ENCODE measurements at regions not wholly inside any gene's neighbourhood (a gene's known extent, or its start where the extent isn't known, plus 50 kb on each side); places are given as distances from the start of the nearest gene placed in this dataset.

DNA sequence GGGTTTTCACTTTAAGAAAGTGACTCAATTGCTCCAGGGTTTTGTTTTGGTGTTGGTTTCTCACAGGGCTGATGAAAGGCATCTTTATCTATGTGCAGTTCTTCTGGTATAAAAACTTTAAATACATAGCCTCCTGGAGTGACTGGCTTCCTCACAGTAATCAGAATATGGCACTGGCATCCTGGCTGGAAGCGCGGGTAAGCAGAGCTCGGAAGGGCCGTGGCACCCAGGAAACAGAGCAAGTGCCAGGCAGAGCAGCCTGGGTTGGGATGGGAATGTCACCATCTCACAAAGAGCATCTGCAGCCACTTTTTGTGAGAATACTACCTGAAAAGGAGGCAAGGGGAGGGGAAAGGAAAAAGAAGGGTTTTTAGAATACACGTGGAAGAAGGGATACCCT, 534.7 kb downstream of the PLCL1 start:
- no peaks in the 10 kb centered on the region for H3K36me3 ChIP-seq (ENCODE audit: insufficient read depth, low read length)
- Mint-ChIP-seq H3K9me3 (ENCODE audit: unreplicated experiment) (no peaks in the 10 kb centered on the region), H3K4me3 (ENCODE audit: unreplicated experiment) (no peak overlapping the region), H3K4me1 (ENCODE audit: low read depth, unreplicated experiment) (no peaks in the 10 kb centered on the region), H3K27me3 (ENCODE audit: low read depth, unreplicated experiment) (no peaks in the 10 kb centered on the region), H3K27ac (ENCODE audit: unreplicated experiment) (no peak overlapping the region), H3K36me3 (ENCODE audit: low read depth, unreplicated experiment) (no peaks in the 10 kb centered on the region)
- H3K4me3 ChIP-seq (ENCODE audit: insufficient read depth, low read depth, low read length) = no peak overlapping the region
- FAIRE-seq = no peak
- TF ChIP-seq EZH2 (IDR thresholded peaks at IDR 0.05; ENCODE audit: insufficient read depth, low read length) (no peak), CTCF (IDR thresholded peaks at IDR 0.05; ENCODE audit: insufficient read depth, low read depth, low read length) (no peak)
- H3K9ac ChIP-seq (ENCODE audit: low read length) = no peak overlapping the region
- no peak overlapping the region for H3K27ac ChIP-seq (ENCODE audit: low read depth, low read length)
- no peak for DNase-seq (ENCODE audit: low read depth)
- no peaks in the 10 kb centered on the region for H3K79me2 ChIP-seq (ENCODE audit: insufficient read depth, low read length)
- no peak overlapping the region for H2AFZ ChIP-seq (ENCODE audit: low read depth, low read length)
- H3K9me3 ChIP-seq (ENCODE audit: insufficient read depth, low read depth, low read length) = no peaks in the 10 kb centered on the region
- no peaks in the 10 kb centered on the region for H3K4me1 ChIP-seq (ENCODE audit: insufficient read depth, low read length)
- H3K27me3 ChIP-seq (ENCODE audit: insufficient read depth, low read length) = no peaks in the 10 kb centered on the region
- H3K4me2 ChIP-seq (ENCODE audit: low read length) = no peak overlapping the region
- H4K20me1 ChIP-seq (ENCODE audit: insufficient read depth, low read length) = no peaks in the 10 kb centered on the region

DNA sequence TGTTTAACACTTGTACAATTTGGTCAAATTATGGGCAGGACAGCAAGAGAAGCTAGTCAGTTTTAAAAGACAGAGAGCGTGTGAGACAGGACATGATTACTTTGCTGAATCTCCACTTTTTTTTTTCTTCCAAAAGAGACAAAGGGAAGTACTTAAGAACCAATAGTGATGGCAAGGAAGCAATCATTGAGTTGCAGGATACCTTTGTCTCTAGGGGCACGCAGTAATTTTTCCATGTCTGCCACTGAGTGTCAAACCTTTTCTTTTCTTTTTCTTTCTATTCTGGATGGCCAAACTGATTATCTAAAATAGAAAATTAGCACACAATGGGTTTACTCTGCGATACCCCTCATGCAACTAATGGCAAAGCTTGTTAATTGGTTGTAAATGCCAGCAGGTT, 533.0 kb downstream of the PLCL1 start:
- Mint-ChIP-seq H3K27ac (ENCODE audit: unreplicated experiment) (no peak overlapping the region), H3K9me3 (ENCODE audit: unreplicated experiment) (no peaks in the 10 kb centered on the region), H3K36me3 (ENCODE audit: low read depth, unreplicated experiment) (no peaks in the 10 kb centered on the region), H3K27me3 (ENCODE audit: low read depth, unreplicated experiment) (no peaks in the 10 kb centered on the region), H3K4me3 (ENCODE audit: unreplicated experiment) (no peak overlapping the region), H3K4me1 (ENCODE audit: low read depth, unreplicated experiment) (no peaks in the 10 kb centered on the region)
- TF ChIP-seq CTCF (IDR thresholded peaks at IDR 0.05; ENCODE audit: insufficient read depth, low read depth, low read length) = no peak
- TF ChIP-seq EZH2 (IDR thresholded peaks at IDR 0.05; ENCODE audit: insufficient read depth, low read length) = no peak
- Histone ChIP-seq H3K4me1 (ENCODE audit: insufficient read depth, low read length) (no peaks in the 10 kb centered on the region), H3K36me3 (ENCODE audit: insufficient read depth, low read length) (no peaks in the 10 kb centered on the region), H3K27ac (ENCODE audit: low read depth, low read length) (no peak overlapping the region), H3K4me2 (ENCODE audit: low read length) (no peak overlapping the region), H2AFZ (ENCODE audit: low read depth, low read length) (no peak overlapping the region), H3K79me2 (ENCODE audit: insufficient read depth, low read length) (no peaks in the 10 kb centered on the region), H3K4me3 (ENCODE audit: insufficient read depth, low read depth, low read length) (no peak overlapping the region), H4K20me1 (ENCODE audit: insufficient read depth, low read length) (no peaks in the 10 kb centered on the region), H3K9ac (ENCODE audit: low read length) (no peak overlapping the region), H3K27me3 (ENCODE audit: insufficient read depth, low read length) (no peaks in the 10 kb centered on the region), H3K9me3 (ENCODE audit: insufficient read depth, low read depth, low read length) (no peaks in the 10 kb centered on the region)
- FAIRE-seq (no peak), DNase-seq (ENCODE audit: low read depth) (no peak)

GRCh38 chr2:198328454-198328853, 524.1 kb downstream of the PLCL1 start:
- no peak overlapping the region for H3K4me3 ChIP-seq (ENCODE audit: insufficient read depth, low read depth, low read length)
- H3K27ac Mint-ChIP-seq (ENCODE audit: unreplicated experiment) = no peak overlapping the region
- FAIRE-seq = no peak

More at GRCh38 chr2:198328454-198328853, 524.1 kb downstream of the PLCL1 start:
- Mint-ChIP-seq H3K9me3 (ENCODE audit: unreplicated experiment) (no peaks in the 10 kb centered on the region), H3K4me1 (ENCODE audit: low read depth, unreplicated experiment) (peaks cover 8% of the 10 kb centered on the region), H3K27me3 (ENCODE audit: low read depth, unreplicated experiment) (no peaks in the 10 kb centered on the region), H3K4me3 (ENCODE audit: unreplicated experiment) (no peak overlapping the region), H3K36me3 (ENCODE audit: low read depth, unreplicated experiment) (no peaks in the 10 kb centered on the region)
- H3K4me1 ChIP-seq (ENCODE audit: insufficient read depth, low read length) = no peaks in the 10 kb centered on the region
- TF ChIP-seq EZH2 (IDR thresholded peaks at IDR 0.05; ENCODE audit: insufficient read depth, low read length) (no peak), CTCF (IDR thresholded peaks at IDR 0.05; ENCODE audit: insufficient read depth, low read depth, low read length) (no peak)
- H3K79me2 ChIP-seq (ENCODE audit: insufficient read depth, low read length) = no peaks in the 10 kb centered on the region
- no peak for DNase-seq (ENCODE audit: low read depth)
- no peaks in the 10 kb centered on the region for H3K9me3 ChIP-seq (ENCODE audit: insufficient read depth, low read depth, low read length)
- no peaks in the 10 kb centered on the region for H4K20me1 ChIP-seq (ENCODE audit: insufficient read depth, low read length)
- H3K36me3 ChIP-seq (ENCODE audit: insufficient read depth, low read length) = no peaks in the 10 kb centered on the region
- H3K9ac ChIP-seq (ENCODE audit: low read length) = no peak overlapping the region
- no peak overlapping the region for H2AFZ ChIP-seq (ENCODE audit: low read depth, low read length)
- H3K4me2 ChIP-seq (ENCODE audit: low read length) = no peak overlapping the region
- no peaks in the 10 kb centered on the region for H3K27me3 ChIP-seq (ENCODE audit: insufficient read depth, low read length)
- no peak overlapping the region for H3K27ac ChIP-seq (ENCODE audit: low read depth, low read length)
